ENCODE measurements at regions not wholly inside any gene's neighbourhood (a gene's known extent, or its start where the extent isn't known, plus 50 kb on each side); places are given as distances from the start of the nearest gene placed in this dataset.

GRCh38 chr22:27024982-27025381, 367.6 kb downstream of the MIAT start:
- Histone ChIP-seq H3F3A (ENCODE audit: insufficient read depth, low read length) (no peaks in the 10 kb centered on the region), H3K9me3 (ENCODE audit: low read length) (no peaks in the 10 kb centered on the region), H3K9ac (ENCODE audit: low read length) (no peak overlapping the region), H3K27me3 (ENCODE audit: insufficient read depth, low read length) (no peaks in the 10 kb centered on the region), H3K9me2 (ENCODE audit: low read depth, low read length) (no peaks in the 10 kb centered on the region), H3K27ac (ENCODE audit: low read depth, low read length, poor library complexity, severe bottlenecking) (no peak overlapping the region), H3K4me3 (ENCODE audit: low read depth, low read length, poor library complexity, severe bottlenecking) (no peak overlapping the region), H3K4me2 (ENCODE audit: low read length) (no peak overlapping the region), H2AFZ (ENCODE audit: low read length) (no peak overlapping the region), H3K4me1 (ENCODE audit: insufficient read depth, low read length, severe bottlenecking) (no peaks in the 10 kb centered on the region), H4K20me1 (ENCODE audit: insufficient read depth, low read length) (no peaks in the 10 kb centered on the region), H3K79me2 (ENCODE audit: insufficient read depth, low read length) (no peaks in the 10 kb centered on the region), H3K36me3 (ENCODE audit: insufficient read depth, low read length) (no peaks in the 10 kb centered on the region)
- TF ChIP-seq CTCF (IDR thresholded peaks at IDR 0.05; ENCODE audit: low read length) (no peak), EZH2 (IDR thresholded peaks at IDR 0.05; ENCODE audit: borderline replicate concordance, low read length) (no peak)

- no peak overlapping the region for H2AFZ ChIP-seq (ENCODE audit: low read length)
- no peaks in the 10 kb centered on the region for H3K27me3 ChIP-seq (ENCODE audit: insufficient read depth, low read length)
- no peak overlapping the region for H3K9ac ChIP-seq (ENCODE audit: low read length)
- no peak overlapping the region for H3K4me3 ChIP-seq (ENCODE audit: low read depth, low read length, poor library complexity, severe bottlenecking)
- no peaks in the 10 kb centered on the region for H3K79me2 ChIP-seq (ENCODE audit: insufficient read depth, low read length)
- H3K27ac ChIP-seq (ENCODE audit: low read depth, low read length, poor library complexity, severe bottlenecking), result no peak overlapping the region
- no peaks in the 10 kb centered on the region for H3K4me1 ChIP-seq (ENCODE audit: insufficient read depth, low read length, severe bottlenecking)
- H4K20me1 ChIP-seq (ENCODE audit: insufficient read depth, low read length), result no peaks in the 10 kb centered on the region
- TF ChIP-seq CTCF (IDR thresholded peaks at IDR 0.05; ENCODE audit: low read length), result no peak
- no peak for TF ChIP-seq EZH2 (IDR thresholded peaks at IDR 0.05; ENCODE audit: borderline replicate concordance, low read length)
- H3K9me2 ChIP-seq (ENCODE audit: low read depth, low read length), result no peaks in the 10 kb centered on the region
- no peaks in the 10 kb centered on the region for H3K36me3 ChIP-seq (ENCODE audit: insufficient read depth, low read length)
- H3F3A ChIP-seq (ENCODE audit: insufficient read depth, low read length), result no peaks in the 10 kb centered on the region
- no peaks in the 10 kb centered on the region for H3K9me3 ChIP-seq (ENCODE audit: low read length)
- no peak overlapping the region for H3K4me2 ChIP-seq (ENCODE audit: low read length)
Measured at GRCh38 chr22:27028093-27028492, 370.7 kb downstream of the MIAT start.

GRCh38 chr22:27029584-27030130, 372.3 kb downstream of the MIAT start:
- TF ChIP-seq EZH2 (IDR thresholded peaks at IDR 0.05; ENCODE audit: borderline replicate concordance, low read length) (no peak), CTCF (IDR thresholded peaks at IDR 0.05; ENCODE audit: low read length) (no peak)
- Histone ChIP-seq H3K27ac (ENCODE audit: low read depth, low read length, poor library complexity, severe bottlenecking) (no peak overlapping the region), H3K9ac (ENCODE audit: low read length) (no peak overlapping the region), H3K9me3 (ENCODE audit: low read length) (no peaks in the 10 kb centered on the region), H3K4me3 (ENCODE audit: low read depth, low read length, poor library complexity, severe bottlenecking) (no peak overlapping the region), H4K20me1 (ENCODE audit: insufficient read depth, low read length) (no peaks in the 10 kb centered on the region), H3K4me2 (ENCODE audit: low read length) (no peak overlapping the region), H3K79me2 (ENCODE audit: insufficient read depth, low read length) (no peaks in the 10 kb centered on the region), H3K4me1 (ENCODE audit: insufficient read depth, low read length, severe bottlenecking) (no peaks in the 10 kb centered on the region), H3F3A (ENCODE audit: insufficient read depth, low read length) (no peaks in the 10 kb centered on the region), H3K36me3 (ENCODE audit: insufficient read depth, low read length) (no peaks in the 10 kb centered on the region), H3K27me3 (ENCODE audit: insufficient read depth, low read length) (no peaks in the 10 kb centered on the region), H3K9me2 (ENCODE audit: low read depth, low read length) (no peaks in the 10 kb centered on the region), H2AFZ (ENCODE audit: low read length) (no peak overlapping the region)

All from OCI-LY1 (cell line).